AG09309 (cell line): ENCODE measurements at regions not wholly inside any gene's neighbourhood (a gene's known extent, or its start where the extent isn't known, plus 50 kb on each side); places are given as distances from the start of the nearest gene placed in this dataset.

Experiments
- DNase-seq: peaks from one replicate; pipeline ENCODE4 v3.0.0-alpha.2; 2010; ENCODE audit warnings: low read depth
- H3K4me3 ChIP-seq: 2 replicates; pipeline ENCODE4 v1.5.1; 2011; ENCODE audit warnings: mild to moderate bottlenecking, low read depth, low read length, moderate library complexity; ENCODE audit not compliant: control insufficient read depth
- TF ChIP-seq, protein P1 (sequence below): IDR thresholded peaks from 2 replicates; pipeline ENCODE4 v1.5.1; 2011; ENCODE audit warnings: mild to moderate bottlenecking, low read depth, low read length, inconsistent platforms; ENCODE audit not compliant: insufficient read depth, control insufficient read depth; ENCODE audit errors: missing control alignments

DNA sequence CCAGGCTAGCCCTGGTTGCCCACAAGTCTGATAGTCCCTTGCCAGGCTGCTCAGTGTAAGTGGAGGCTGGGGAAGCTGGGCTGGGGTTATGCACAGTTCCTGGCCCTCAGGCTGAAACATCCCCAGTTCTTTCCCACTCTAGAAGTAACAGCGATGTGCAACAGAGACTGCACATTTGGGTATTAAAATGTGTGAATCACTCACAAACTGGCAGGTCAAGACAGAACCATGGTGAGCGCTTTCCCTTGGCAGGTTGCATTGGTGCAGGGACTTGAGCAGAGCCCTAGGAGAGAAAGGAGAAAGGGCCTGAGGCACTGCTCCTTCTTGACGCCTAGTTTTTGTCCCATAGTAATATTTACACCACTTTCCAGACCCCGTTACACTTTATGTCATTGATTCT is 56.1 kb upstream of the SLC35B4 start:
- DNase-seq, result no peak
- no peak overlapping the region for H3K4me3 ChIP-seq
- TF ChIP-seq, protein P1, sequence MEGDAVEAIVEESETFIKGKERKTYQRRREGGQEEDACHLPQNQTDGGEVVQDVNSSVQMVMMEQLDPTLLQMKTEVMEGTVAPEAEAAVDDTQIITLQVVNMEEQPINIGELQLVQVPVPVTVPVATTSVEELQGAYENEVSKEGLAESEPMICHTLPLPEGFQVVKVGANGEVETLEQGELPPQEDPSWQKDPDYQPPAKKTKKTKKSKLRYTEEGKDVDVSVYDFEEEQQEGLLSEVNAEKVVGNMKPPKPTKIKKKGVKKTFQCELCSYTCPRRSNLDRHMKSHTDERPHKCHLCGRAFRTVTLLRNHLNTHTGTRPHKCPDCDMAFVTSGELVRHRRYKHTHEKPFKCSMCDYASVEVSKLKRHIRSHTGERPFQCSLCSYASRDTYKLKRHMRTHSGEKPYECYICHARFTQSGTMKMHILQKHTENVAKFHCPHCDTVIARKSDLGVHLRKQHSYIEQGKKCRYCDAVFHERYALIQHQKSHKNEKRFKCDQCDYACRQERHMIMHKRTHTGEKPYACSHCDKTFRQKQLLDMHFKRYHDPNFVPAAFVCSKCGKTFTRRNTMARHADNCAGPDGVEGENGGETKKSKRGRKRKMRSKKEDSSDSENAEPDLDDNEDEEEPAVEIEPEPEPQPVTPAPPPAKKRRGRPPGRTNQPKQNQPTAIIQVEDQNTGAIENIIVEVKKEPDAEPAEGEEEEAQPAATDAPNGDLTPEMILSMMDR, result no peak

DNA sequence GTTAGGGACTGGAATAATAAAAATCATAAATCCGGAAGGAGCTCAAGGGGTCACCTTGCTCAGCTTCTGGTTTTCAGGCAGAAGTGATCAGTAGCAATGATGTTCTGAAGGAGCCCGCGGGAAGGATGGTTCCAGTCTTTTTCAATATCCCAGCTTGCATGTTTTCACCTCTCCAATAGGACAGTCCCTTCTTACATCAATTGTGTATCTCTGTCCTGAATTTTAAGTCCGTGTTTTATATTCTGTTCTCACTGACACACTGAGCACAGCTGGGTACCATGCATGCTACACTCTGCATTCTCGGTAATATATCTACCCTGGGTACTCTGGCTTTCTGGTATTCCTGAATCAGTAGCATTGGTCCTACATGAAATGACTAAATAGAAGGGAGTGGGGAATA is 55.2 kb upstream of the SLC35B4 start:
- TF ChIP-seq, protein P1, result no peak
- H3K4me3 ChIP-seq, result no peak overlapping the region
- DNase-seq, result no peak

DNA sequence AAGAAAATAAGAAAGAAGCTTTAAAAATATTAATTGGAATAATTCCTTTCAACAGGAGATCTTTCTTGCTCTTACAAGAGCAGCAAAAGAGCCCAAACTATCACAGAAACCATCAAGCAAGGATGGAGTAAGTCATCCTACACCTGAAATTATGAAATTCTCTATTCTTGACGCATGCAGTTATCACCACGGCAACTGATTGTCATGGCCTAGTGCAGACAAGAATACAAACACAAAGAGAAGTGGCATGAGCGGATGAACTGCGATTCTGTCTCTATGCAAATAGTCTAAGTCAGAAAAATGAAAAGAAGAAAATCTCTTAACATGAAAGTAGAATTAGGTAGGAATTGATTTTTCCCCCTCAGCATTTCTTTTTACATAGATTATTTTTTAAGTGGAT is 54.8 kb upstream of the SLC35B4 start:
- DNase-seq, result no peak
- TF ChIP-seq, protein P1, result no peak
- H3K4me3 ChIP-seq, result no peak overlapping the region

DNA sequence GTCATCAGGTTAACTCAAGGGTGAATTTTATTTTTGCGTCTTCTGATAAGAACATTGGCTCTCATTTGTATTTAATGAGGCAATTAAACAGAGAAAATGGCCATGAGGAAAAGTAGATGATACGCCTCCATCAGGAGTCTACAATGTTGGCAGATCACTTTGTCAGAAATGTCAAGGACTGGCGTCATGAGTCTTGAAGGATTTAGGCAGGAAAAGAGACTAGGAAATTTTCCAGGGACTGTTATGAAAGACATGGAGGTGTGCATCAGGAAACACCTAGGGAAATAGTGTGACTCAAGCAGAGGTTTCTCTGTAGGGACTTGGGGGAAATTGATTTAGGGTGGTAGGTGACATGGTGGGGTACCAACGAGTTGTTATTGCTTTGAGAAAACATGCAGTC is 53.4 kb upstream of the SLC35B4 start:
- TF ChIP-seq, protein P1, result no peak
- no peak for DNase-seq
- no peak overlapping the region for H3K4me3 ChIP-seq

DNA sequence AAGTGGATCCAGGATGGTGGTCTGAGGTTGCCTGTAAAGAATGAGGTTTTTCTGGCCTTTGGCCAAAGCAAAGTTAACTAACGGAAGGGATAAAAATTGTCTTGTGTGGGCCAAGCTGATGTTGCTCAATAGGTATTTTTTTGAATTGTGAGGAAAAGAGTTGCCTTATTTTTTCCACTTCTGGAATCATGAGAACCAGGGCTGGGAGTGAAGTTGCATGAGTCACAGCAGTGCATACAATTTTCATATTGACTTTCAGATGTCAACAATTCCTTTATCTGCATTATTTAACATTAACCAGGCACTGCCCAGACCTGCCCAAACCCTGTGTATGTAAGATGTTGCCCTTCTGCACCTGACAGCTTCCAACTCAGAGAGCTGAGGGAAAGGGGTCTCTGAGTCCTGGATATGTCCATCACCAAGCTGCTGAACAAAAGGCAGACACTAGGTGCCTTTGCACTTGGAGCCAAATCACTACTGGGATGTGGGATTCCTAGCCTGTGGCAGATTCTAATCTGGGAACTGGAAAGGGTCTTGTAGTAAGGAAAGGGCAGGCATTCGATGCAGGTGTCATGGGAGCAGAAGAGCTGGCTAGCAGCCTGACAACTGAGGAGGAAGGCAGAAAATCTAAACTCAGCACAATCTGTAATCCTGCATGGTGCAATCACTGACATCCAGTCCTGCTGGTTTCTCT is 52.3 kb upstream of the SLC35B4 start:
- TF ChIP-seq, protein P1, result no peak
- DNase-seq, result peak; percentile 66
- H3K4me3 ChIP-seq, result no peak overlapping the region

DNA sequence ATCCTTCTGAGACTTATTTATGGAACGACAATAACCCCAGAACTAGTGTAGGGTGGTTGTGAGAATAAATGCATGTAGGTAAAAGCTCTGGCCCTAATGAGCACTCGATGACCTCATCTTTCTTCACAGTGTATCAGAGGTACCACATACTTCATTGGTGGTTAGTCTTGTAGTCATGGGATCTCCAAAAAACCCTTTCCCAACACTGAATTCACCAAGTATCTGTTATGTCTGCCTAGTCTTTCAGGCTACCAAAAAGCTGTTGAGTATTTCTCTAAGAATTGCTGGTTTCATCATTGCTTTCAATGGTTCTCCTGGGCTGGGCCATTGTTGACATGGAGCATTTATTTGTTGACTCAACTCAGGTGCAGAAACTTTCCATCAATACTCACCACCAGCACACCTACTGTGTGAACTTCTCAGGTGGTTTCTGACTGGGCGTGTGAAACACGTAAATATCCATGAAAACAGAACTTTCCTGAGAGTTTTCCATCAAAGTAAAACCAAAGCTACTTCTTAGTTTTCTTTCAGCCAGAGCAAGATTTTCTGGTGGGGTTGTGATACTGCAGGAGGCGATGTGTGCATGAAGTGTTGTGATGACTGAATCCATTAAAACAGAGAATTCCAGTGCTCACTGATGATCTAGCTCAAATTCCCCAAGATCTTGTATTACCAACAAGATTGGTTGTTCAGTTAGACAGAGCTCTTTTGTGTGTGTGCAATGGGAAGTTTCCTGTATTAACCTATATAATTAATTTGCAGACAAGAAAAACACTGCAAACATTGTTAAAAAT is 51.4 kb upstream of the SLC35B4 start:
- TF ChIP-seq, protein P1, result no peak
- no peak overlapping the region for H3K4me3 ChIP-seq
- no peak for DNase-seq
